ENCODE measurements at regions not wholly inside any gene's neighbourhood (a gene's known extent, or its start where the extent isn't known, plus 50 kb on each side); places are given as distances from the start of the nearest gene placed in this dataset.

GRCh38 chr5:89604342-89604741 lies 721.4 kb upstream of the MEF2C start:
- H3K9me2 ChIP-seq (replicated peaks; ENCODE audit: insufficient read depth, low read length): no peaks in the 10 kb centered on the region
- no peak overlapping the region for H2AFZ ChIP-seq (ENCODE audit: low read depth, low read length, severe bottlenecking)
- H3K36me3 ChIP-seq (ENCODE audit: low read length): no peaks in the 10 kb centered on the region
- H3F3A ChIP-seq (ENCODE audit: insufficient read depth): no peaks in the 10 kb centered on the region
- no peak overlapping the region for H3K4me2 ChIP-seq (ENCODE audit: low read depth, low read length, poor library complexity, severe bottlenecking)
- H3K79me2 ChIP-seq (ENCODE audit: insufficient read depth, low read length): no peaks in the 10 kb centered on the region
- no peak overlapping the region for H3K9ac ChIP-seq (ENCODE audit: low read length)
- no peaks in the 10 kb centered on the region for H3K9me3 ChIP-seq (ENCODE audit: insufficient read depth, low read length)
- H3K27me3 ChIP-seq (ENCODE audit: low read length): no peaks in the 10 kb centered on the region
- no peak overlapping the region for H3K27ac ChIP-seq (ENCODE audit: low read depth, low read length)
- H4K20me1 ChIP-seq (ENCODE audit: low read depth, low read length): no peaks in the 10 kb centered on the region
- H3K4me3 ChIP-seq (ENCODE audit: insufficient read depth, low read length, poor library complexity, severe bottlenecking): no peak overlapping the region
- TF ChIP-seq CTCF (IDR thresholded peaks at IDR 0.05; ENCODE audit: insufficient read depth, low read length, poor library complexity, severe bottlenecking) (no peak), EZH2phosphoT487 (conservative IDR thresholded peaks at IDR 0.05; ENCODE audit: low read length) (no peak)

DNA sequence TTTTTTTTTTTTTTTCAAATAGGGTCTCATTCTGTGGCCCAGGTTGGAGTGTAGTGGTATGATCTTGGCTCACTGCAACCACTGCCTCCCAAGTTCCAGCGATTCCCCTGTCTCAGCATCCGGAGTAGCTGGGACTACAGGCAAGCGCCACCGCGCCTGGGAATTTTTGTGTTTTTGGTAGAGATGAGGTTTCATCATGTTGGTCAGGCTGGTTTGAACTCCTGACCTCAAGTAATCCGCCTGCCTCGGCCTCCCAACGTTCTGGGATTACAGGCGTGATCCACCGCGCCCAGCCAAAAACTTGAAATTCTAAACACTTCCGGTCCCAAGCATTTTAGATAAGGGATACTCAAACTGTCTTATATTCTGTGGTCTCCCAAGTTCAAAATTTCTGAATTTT lies 718.9 kb upstream of the MEF2C start:
- H3K36me3 ChIP-seq (ENCODE audit: low read length): no peaks in the 10 kb centered on the region
- no peak for TF ChIP-seq EZH2phosphoT487 (conservative IDR thresholded peaks at IDR 0.05; ENCODE audit: low read length)
- no peak for TF ChIP-seq CTCF (IDR thresholded peaks at IDR 0.05; ENCODE audit: insufficient read depth, low read length, poor library complexity, severe bottlenecking)
- no peak overlapping the region for H3K4me2 ChIP-seq (ENCODE audit: low read depth, low read length, poor library complexity, severe bottlenecking)
- H3K9ac ChIP-seq (ENCODE audit: low read length): no peak overlapping the region
- no peaks in the 10 kb centered on the region for H4K20me1 ChIP-seq (ENCODE audit: low read depth, low read length)
- no peaks in the 10 kb centered on the region for H3K9me2 ChIP-seq (replicated peaks; ENCODE audit: insufficient read depth, low read length)
- no peak overlapping the region for H3K27ac ChIP-seq (ENCODE audit: low read depth, low read length)
- H2AFZ ChIP-seq (ENCODE audit: low read depth, low read length, severe bottlenecking): no peak overlapping the region
- H3K79me2 ChIP-seq (ENCODE audit: insufficient read depth, low read length): no peaks in the 10 kb centered on the region
- H3K9me3 ChIP-seq (ENCODE audit: insufficient read depth, low read length): no peaks in the 10 kb centered on the region
- H3K4me3 ChIP-seq (ENCODE audit: insufficient read depth, low read length, poor library complexity, severe bottlenecking): no peak overlapping the region
- no peaks in the 10 kb centered on the region for H3F3A ChIP-seq (ENCODE audit: insufficient read depth)
- H3K27me3 ChIP-seq (ENCODE audit: low read length): no peaks in the 10 kb centered on the region

DNA sequence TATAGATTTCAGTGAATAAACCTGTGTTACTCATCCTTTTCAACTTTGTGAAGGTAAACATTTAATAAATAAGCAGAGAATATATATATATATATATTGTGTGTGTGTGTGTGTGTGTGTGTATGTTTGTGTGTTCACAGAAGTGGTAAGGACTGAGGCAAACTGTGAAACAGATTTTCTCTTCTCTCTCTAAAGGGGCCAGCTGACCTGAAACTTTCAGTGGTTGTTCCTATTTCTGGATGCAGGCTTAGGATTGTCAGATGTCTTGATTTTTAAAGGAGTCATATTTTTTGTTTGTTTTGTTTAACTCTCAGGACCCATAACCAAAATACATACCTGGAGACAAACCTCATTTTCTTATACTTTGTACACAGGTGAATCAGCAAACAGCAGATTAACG lies 714.9 kb upstream of the MEF2C start:
- Histone ChIP-seq H3F3A (ENCODE audit: insufficient read depth) (no peaks in the 10 kb centered on the region), H3K9me2 (replicated peaks; ENCODE audit: insufficient read depth, low read length) (no peaks in the 10 kb centered on the region), H3K27me3 (ENCODE audit: low read length) (no peaks in the 10 kb centered on the region), H3K9me3 (ENCODE audit: insufficient read depth, low read length) (no peaks in the 10 kb centered on the region), H3K27ac (ENCODE audit: low read depth, low read length) (no peak overlapping the region), H3K4me3 (ENCODE audit: insufficient read depth, low read length, poor library complexity, severe bottlenecking) (no peak overlapping the region), H4K20me1 (ENCODE audit: low read depth, low read length) (no peaks in the 10 kb centered on the region), H3K36me3 (ENCODE audit: low read length) (no peaks in the 10 kb centered on the region), H3K79me2 (ENCODE audit: insufficient read depth, low read length) (no peaks in the 10 kb centered on the region), H3K9ac (ENCODE audit: low read length) (no peak overlapping the region), H3K4me2 (ENCODE audit: low read depth, low read length, poor library complexity, severe bottlenecking) (no peak overlapping the region), H2AFZ (ENCODE audit: low read depth, low read length, severe bottlenecking) (no peak overlapping the region)
- no peak for TF ChIP-seq EZH2phosphoT487 (conservative IDR thresholded peaks at IDR 0.05; ENCODE audit: low read length)
- no peak for TF ChIP-seq CTCF (IDR thresholded peaks at IDR 0.05; ENCODE audit: insufficient read depth, low read length, poor library complexity, severe bottlenecking)

DNA sequence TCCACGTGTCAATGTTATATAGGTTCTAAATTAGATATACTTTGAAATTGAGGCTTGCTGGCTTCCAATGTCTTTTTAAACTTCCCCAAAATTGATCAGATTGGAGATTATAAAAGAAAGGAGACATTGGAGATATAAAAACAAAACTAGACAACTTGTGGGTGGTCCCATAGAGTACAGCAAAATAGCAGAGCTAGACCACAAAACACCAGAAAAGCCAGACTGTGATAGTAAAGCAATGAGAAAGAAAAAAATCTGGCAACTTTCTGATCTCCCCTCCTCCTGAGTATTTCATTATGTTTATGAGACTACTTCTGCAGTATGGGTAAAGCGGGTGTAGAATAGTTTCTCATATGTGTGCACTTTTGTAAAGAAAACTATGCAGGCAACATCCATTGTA lies 713.8 kb upstream of the MEF2C start:
- Histone ChIP-seq H3K9ac (ENCODE audit: low read length) (no peak overlapping the region), H3K9me3 (ENCODE audit: insufficient read depth, low read length) (no peaks in the 10 kb centered on the region), H3K27ac (ENCODE audit: low read depth, low read length) (no peak overlapping the region), H3K4me3 (ENCODE audit: insufficient read depth, low read length, poor library complexity, severe bottlenecking) (no peak overlapping the region), H3K36me3 (ENCODE audit: low read length) (no peaks in the 10 kb centered on the region), H3K4me2 (ENCODE audit: low read depth, low read length, poor library complexity, severe bottlenecking) (no peak overlapping the region), H2AFZ (ENCODE audit: low read depth, low read length, severe bottlenecking) (no peak overlapping the region), H4K20me1 (ENCODE audit: low read depth, low read length) (no peaks in the 10 kb centered on the region), H3K9me2 (replicated peaks; ENCODE audit: insufficient read depth, low read length) (no peaks in the 10 kb centered on the region), H3K27me3 (ENCODE audit: low read length) (no peaks in the 10 kb centered on the region), H3K79me2 (ENCODE audit: insufficient read depth, low read length) (no peaks in the 10 kb centered on the region), H3F3A (ENCODE audit: insufficient read depth) (no peaks in the 10 kb centered on the region)
- TF ChIP-seq CTCF (IDR thresholded peaks at IDR 0.05; ENCODE audit: insufficient read depth, low read length, poor library complexity, severe bottlenecking) (no peak), EZH2phosphoT487 (conservative IDR thresholded peaks at IDR 0.05; ENCODE audit: low read length) (no peak)

Measured in SU-DHL-6 (cell line).